WTC11 (cell line): ENCODE measurements at regions not wholly inside any gene's neighbourhood (a gene's known extent, or its start where the extent isn't known, plus 50 kb on each side); places are given as distances from the start of the nearest gene placed in this dataset.

Experiments used
- ATAC-seq: fragments of 200-7000 bp; cut with Tn5 transposase; 2 replicates; pipeline ENCODE4 v1.10.0; 2021; ENCODE audit warnings: mild to moderate bottlenecking, moderate library complexity
- CTCF ChIA-PET: fragments of 300-600 bp; sonication (Branson Sonifier 250); formaldehyde crosslinking; loops from one replicate; lab custom pipeline; 2021; ENCODE audit warnings: antibody characterized with exemption; lab: Charles Lee
- POLR2A ChIA-PET: fragments of 350-600 bp; sonication (Branson Sonifier 250); formaldehyde crosslinking; loops from one replicate; lab custom pipeline; 2021; ENCODE audit warnings: antibody characterized with exemption; lab: Charles Lee
- DNase-seq: peaks from one replicate; pipeline ENCODE4 v3.0.0; 2021; ENCODE audit warnings: low spot score
- H3K27ac Mint-ChIP-seq: 2 replicates; pipeline ENCODE4 v1.8.0; 2021; ENCODE audit warnings: mixed read lengths
- H3K27me3 Mint-ChIP-seq: 2 replicates; pipeline ENCODE4 v1.8.0; 2021; ENCODE audit warnings: low read depth, mild to moderate bottlenecking, moderate library complexity, mixed read lengths
- H3K36me3 Mint-ChIP-seq: 2 replicates; pipeline ENCODE4 v1.8.0; 2021; ENCODE audit warnings: mixed read lengths
- H3K4me1 Mint-ChIP-seq: 2 replicates; pipeline ENCODE4 v1.8.0; 2022; ENCODE audit warnings: mixed read lengths
- H3K4me3 Mint-ChIP-seq: 2 replicates; pipeline ENCODE4 v1.8.0; 2021; ENCODE audit warnings: mild to moderate bottlenecking, moderate library complexity, mixed read lengths
- H3K9me3 Mint-ChIP-seq: 2 replicates; pipeline ENCODE4 v1.8.0; 2021; ENCODE audit warnings: mixed read lengths
- AR ChIP-seq: fragments of 250-450 bp; sonication (Bioruptor Pico); IDR thresholded peaks from 2 replicates; pipeline ENCODE4 v1.9.0; 2021; ENCODE audit warnings: mild to moderate bottlenecking
- FOXJ3 ChIP-seq: sonication (generic); formaldehyde crosslinking; IDR thresholded peaks from 2 replicates; pipeline ENCODE4 v1.9.0; 2021; ENCODE audit warnings: missing genetic modification reagents, mild to moderate bottlenecking, borderline replicate concordance
- GRHL2 ChIP-seq: fragments of 250-450 bp; sonication (Bioruptor Pico); IDR thresholded peaks from 2 replicates; pipeline ENCODE4 v1.8.0; 2022; ENCODE audit warnings: mild to moderate bottlenecking, moderate library complexity; ENCODE audit not compliant: insufficient replicate concordance, severe bottlenecking
- PRDM15 ChIP-seq: sonication (generic); formaldehyde crosslinking; IDR thresholded peaks from 2 replicates; pipeline ENCODE4 v1.8.0; 2022; ENCODE audit warnings: missing genetic modification reagents
- PREB ChIP-seq: sonication (generic); formaldehyde crosslinking; IDR thresholded peaks from 2 replicates; pipeline ENCODE4 v1.8.1; 2022; ENCODE audit warnings: mild to moderate bottlenecking, missing genetic modification reagents, moderate library complexity, borderline replicate concordance
- PRRX2 ChIP-seq: fragments of 250-450 bp; sonication (Bioruptor Pico); IDR thresholded peaks from 2 replicates; pipeline ENCODE4 v1.8.0; 2021; ENCODE audit warnings: mild to moderate bottlenecking
- SMAD4 ChIP-seq: sonication (generic); formaldehyde crosslinking; IDR thresholded peaks from 2 replicates; pipeline ENCODE4 v1.8.0; 2022; ENCODE audit warnings: mild to moderate bottlenecking, missing genetic modification reagents
- SP1 ChIP-seq: sonication (generic); formaldehyde crosslinking; conservative IDR thresholded peaks from 2 replicates; pipeline ENCODE4 v1.8.1; 2022; ENCODE audit warnings: missing genetic modification reagents
- STAT6 ChIP-seq: sonication (generic); formaldehyde crosslinking; conservative IDR thresholded peaks from 2 replicates; pipeline ENCODE4 v1.8.1; 2023; ENCODE audit warnings: mild to moderate bottlenecking, low read depth, missing genetic modification reagents, moderate library complexity
- ZNF219 ChIP-seq: sonication (generic); formaldehyde crosslinking; IDR thresholded peaks from 2 replicates; pipeline ENCODE4 v1.8.0; 2023; ENCODE audit warnings: missing genetic modification reagents, mild to moderate bottlenecking, borderline replicate concordance
- ZNF532 ChIP-seq: fragments of 250-450 bp; sonication (Bioruptor Pico); IDR thresholded peaks from 2 replicates; pipeline ENCODE4 v1.9.0; 2021; ENCODE audit warnings: mild to moderate bottlenecking, borderline replicate concordance

- TF ChIP-seq PREB (CRISPR knock-in tag) (no peak), ZNF532 (CRISPR knock-in tag) (no peak), ZNF219 (no peak), PRDM15 (CRISPR knock-in tag) (no peak)
Measured at GRCh38 chr10:60677531-60678129, 100.6 kb upstream of the CDK1 start (continued).

- ATAC-seq: no peak
- TF ChIP-seq ZNF532 (CRISPR knock-in tag) (no peak), FOXJ3 (CRISPR knock-in tag) (no peak), PREB (CRISPR knock-in tag) (no peak), PRRX2 (CRISPR knock-in tag) (no peak), GRHL2 (CRISPR knock-in tag) (no peak), SP1 (CRISPR knock-in tag) (no peak), AR (CRISPR knock-in tag) (no peak), STAT6 (CRISPR knock-in tag) (no peak), SMAD4 (CRISPR knock-in tag) (no peak)
Measured at GRCh38 chr10:60675236-60675635, 103.0 kb upstream of the CDK1 start.

More at GRCh38 chr10:60675236-60675635, 103.0 kb upstream of the CDK1 start:
- Mint-ChIP-seq H3K36me3 (peaks cover 24% of the 10 kb centered on the region), H3K9me3 (peaks cover 23% of the 10 kb centered on the region), H3K27me3 (no peaks in the 10 kb centered on the region), H3K4me3 (no peak overlapping the region), H3K4me1 (peaks cover 19% of the 10 kb centered on the region), H3K27ac (no peak overlapping the region)
- ChIA-PET CTCF (no interaction called here), POLR2A (no interaction called here)
- no peak for DNase-seq
